Liver (tissue), 8 donors: ENCODE measurements at regions not wholly inside any gene's neighbourhood (a gene's known extent, or its start where the extent isn't known, plus 50 kb on each side); places are given as distances from the start of the nearest gene placed in this dataset.

Experiments used
- DNase-seq: peaks from one replicate; pipeline ENCODE4 v3.0.0-alpha.2; 2017; ENCODE audit warnings: low spot score
- H3K27ac ChIP-seq, 2 donors: one replicate each; pipeline ENCODE4 v1.7.0; 2013; ENCODE audit warnings: inconsistent platforms in 2 of 2, low read length in 2 of 2, control low read depth in 1 of 2, low read depth in 1 of 2, mild to moderate bottlenecking in 1 of 2
- H3K27me3 ChIP-seq, 4 donors: one replicate each; pipeline versions ENCODE4 v1.6.1 to v1.7.0; 2013; ENCODE audit warnings: low read length in 3 of 4, inconsistent platforms in 1 of 4, mild to moderate bottlenecking in 1 of 4, moderate library complexity in 1 of 4; ENCODE audit not compliant: control insufficient read depth in 4 of 4, insufficient read depth in 4 of 4
- H3K36me3 ChIP-seq, 4 donors: one replicate each; pipeline versions ENCODE4 v1.6.1 to v1.7.0; 2013; ENCODE audit warnings: low read length in 3 of 4, mild to moderate bottlenecking in 3 of 4, low read depth in 1 of 4, moderate library complexity in 1 of 4; ENCODE audit not compliant: control insufficient read depth in 4 of 4, insufficient read depth in 3 of 4
- H3K4me1 ChIP-seq, 4 donors: one replicate each; pipeline versions ENCODE4 v1.6.1 to v1.7.0; 2013; ENCODE audit warnings: low read length in 3 of 4, mild to moderate bottlenecking in 3 of 4, moderate library complexity in 1 of 4; ENCODE audit not compliant: control insufficient read depth in 4 of 4, insufficient read depth in 4 of 4
- H3K4me3 ChIP-seq, 3 donors: one replicate each; pipeline versions ENCODE4 v1.6.1 to v1.7.0; 2013; ENCODE audit warnings: low read length in 3 of 3, control low read depth in 1 of 3, low read depth in 1 of 3, mild to moderate bottlenecking in 1 of 3
- H3K9ac ChIP-seq, 2 donors: one replicate each; pipeline ENCODE4 v1.7.0; 2013; ENCODE audit warnings: low read length in 2 of 2, mild to moderate bottlenecking in 2 of 2, moderate library complexity in 2 of 2, control low read depth in 1 of 2, low read depth in 1 of 2
- H3K9me3 ChIP-seq, 4 donors: one replicate each; pipeline versions ENCODE4 v1.6.1 to v1.7.0; 2013; ENCODE audit warnings: low read length in 3 of 4; ENCODE audit not compliant: control insufficient read depth in 4 of 4
- ATF3 ChIP-seq: IDR thresholded peaks from 2 replicates; pipeline ENCODE4 v1.6.1; 2016; ENCODE audit warnings: antibody characterized with exemption
- CTCF ChIP-seq: fragments of 150-350 bp; IDR thresholded peaks from 2 replicates; pipeline ENCODE4 v1.5.1; 2017; ENCODE audit warnings: improper control_type of control experiment, low read depth, low read length; ENCODE audit not compliant: missing input control
- EGR1 ChIP-seq, 2 donors: IDR thresholded peaks; 2 replicates each; pipeline ENCODE4 v1.6.1; 2016 to 2018; ENCODE audit warnings: antibody characterized with exemption in 2 of 2, low read depth in 2 of 2
- FOXA1 ChIP-seq: IDR thresholded peaks from 2 replicates; pipeline ENCODE4 v1.6.1; 2016; ENCODE audit warnings: antibody characterized with exemption
- FOXA2 ChIP-seq: IDR thresholded peaks from 2 replicates; pipeline ENCODE4 v1.6.1; 2016; ENCODE audit warnings: antibody characterized with exemption
- GABPA ChIP-seq, 2 donors: IDR thresholded peaks in 1 of 2; conservative IDR thresholded peaks in 1 of 2; 2 replicates each; pipeline ENCODE4 v1.6.1; 2016; ENCODE audit warnings: antibody characterized with exemption in 2 of 2, mild to moderate bottlenecking in 1 of 2, moderate library complexity in 1 of 2
- HNF4A ChIP-seq, 2 donors: conservative IDR thresholded peaks; 2 replicates each; pipeline ENCODE4 v1.6.1; 2016; ENCODE audit warnings: antibody characterized with exemption in 2 of 2, mild to moderate bottlenecking in 2 of 2
- HNF4G ChIP-seq: IDR thresholded peaks from 2 replicates; pipeline ENCODE4 v1.6.1; 2016; ENCODE audit warnings: antibody characterized with exemption
- JUND ChIP-seq, 2 donors: IDR thresholded peaks; 2 replicates each; pipeline ENCODE4 v1.6.1; 2016; ENCODE audit warnings: antibody characterized with exemption in 2 of 2
- MAX ChIP-seq: IDR thresholded peaks from 2 replicates; pipeline ENCODE4 v1.6.1; 2016; ENCODE audit warnings: antibody characterized with exemption
- NR2F2 ChIP-seq: IDR thresholded peaks from 2 replicates; pipeline ENCODE4 v1.6.1; 2016; ENCODE audit warnings: antibody characterized with exemption
- RAD21 ChIP-seq, 2 donors: IDR thresholded peaks; 2 replicates each; pipeline ENCODE4 v1.6.1; 2016; ENCODE audit warnings: antibody characterized with exemption in 2 of 2, mild to moderate bottlenecking in 2 of 2
- REST ChIP-seq: IDR thresholded peaks from 2 replicates; pipeline ENCODE4 v1.6.1; 2016; ENCODE audit warnings: antibody characterized with exemption, mild to moderate bottlenecking
- SP1 ChIP-seq: IDR thresholded peaks from 2 replicates; pipeline ENCODE4 v1.6.1; 2018; ENCODE audit warnings: antibody characterized with exemption, mild to moderate bottlenecking
- TAF1 ChIP-seq: conservative IDR thresholded peaks from 2 replicates; pipeline ENCODE4 v1.6.1; 2016; ENCODE audit warnings: antibody characterized with exemption, mild to moderate bottlenecking
- YY1 ChIP-seq: IDR thresholded peaks from 2 replicates; pipeline ENCODE4 v1.6.1; 2016; ENCODE audit warnings: antibody characterized with exemption, mild to moderate bottlenecking
- ZBTB33 ChIP-seq: IDR thresholded peaks from 2 replicates; pipeline ENCODE4 v1.6.1; 2016; ENCODE audit warnings: antibody characterized with exemption
- WGBS: extraction: QIAGEN DNeasy Blood & Tissue Kit; methylation state at CpG from one replicate; pipeline ENCODE4 v1.1.7; 2013; 5-methylcytosine and 5-hydroxymethylcytosine counted together
- donor health status: healthy.
- donor health status: healthy.
- donor health status: healthy.
- donor health status: healthy.
- donor health status: healthy.

- no peak overlapping the region for H3K27ac ChIP-seq
- no peak overlapping the region for H3K9ac ChIP-seq
- H3K27me3 ChIP-seq, result no peaks in the 10 kb centered on the region
- 85% methylated on average over 16 of the region's 16 CpGs for WGBS
- H3K9me3 ChIP-seq, result no peaks in the 10 kb centered on the region
- DNase-seq, result no peak
- H3K4me1 ChIP-seq, result no peaks in the 10 kb centered on the region
- TF ChIP-seq HNF4G, result no peak
- no peak for TF ChIP-seq FOXA1
- TF ChIP-seq ZBTB33, result no peak
- TF ChIP-seq REST, result no peak
- TF ChIP-seq HNF4A (conservative IDR thresholded peaks at IDR 0.05), result no peak
- no peak for TF ChIP-seq SP1
- no peak for TF ChIP-seq JUND (IDR thresholded peaks at IDR 0.05)
- TF ChIP-seq TAF1, result no peak
- TF ChIP-seq YY1, result no peak
- no peak for TF ChIP-seq GABPA (IDR thresholded peaks at IDR 0.05 in 1 of 2, conservative IDR thresholded peaks at IDR 0.05 in 1 of 2)
- TF ChIP-seq ATF3, result no peak
- no peak for TF ChIP-seq RAD21 (IDR thresholded peaks at IDR 0.05)
- TF ChIP-seq EGR1 (IDR thresholded peaks at IDR 0.05; ENCODE audit: low read depth in 2 of 2), result no peak
- no peak for TF ChIP-seq NR2F2
- H3K36me3 ChIP-seq, result no peaks in the 10 kb centered on the region
- no peak overlapping the region for H3K4me3 ChIP-seq
These were observed 1092.7 kb downstream of the BRD1 start for GRCh38 chr22:48734961-48735360.

- TF ChIP-seq ATF3 (no peak), HNF4A (conservative IDR thresholded peaks at IDR 0.05) (no peak), RAD21 (IDR thresholded peaks at IDR 0.05) (no peak), FOXA1 (no peak), REST (no peak), CTCF (no peak), SP1 (no peak), NR2F2 (no peak), MAX (no peak), FOXA2 (no peak)
- DNase-seq, result no peak
These were observed 1093.3 kb downstream of the BRD1 start for GRCh38 chr22:48734359-48734758.

More at GRCh38 chr22:48734359-48734758, 1093.3 kb downstream of the BRD1 start:
- WGBS, result 88% methylated on average over 10 of the region's 10 CpGs
- H3K36me3 ChIP-seq, result no peaks in the 10 kb centered on the region
- no peak overlapping the region for H3K4me3 ChIP-seq
- H3K27ac ChIP-seq, result no peak overlapping the region
- H3K27me3 ChIP-seq, result no peaks in the 10 kb centered on the region
- no peaks in the 10 kb centered on the region for H3K9me3 ChIP-seq
- H3K4me1 ChIP-seq, result no peaks in the 10 kb centered on the region
- no peak overlapping the region for H3K9ac ChIP-seq
